Natural killer cell (primary cell): ENCODE measurements at regions not wholly inside any gene's neighbourhood (a gene's known extent, or its start where the extent isn't known, plus 50 kb on each side); places are given as distances from the start of the nearest gene placed in this dataset.

Source experiments
- ATAC-seq, 3 donors: fragments of 150-1000 bp in 2 of 3; fragments of 200-7000 bp in 1 of 3; cut with Tn5 transposase; 1 replicate in 1 of 3; 2 replicates in 2 of 3; pipeline ENCODE4 v1.10.0; 2021; ENCODE audit warnings: mild to moderate bottlenecking in 2 of 3, moderate library complexity in 2 of 3
- DNase-seq, 2 donors: peaks; one replicate each; pipeline versions ENCODE4 v3.0.0 to v3.0.0-alpha.2; 2013 to 2021; ENCODE audit warnings: mixed read lengths in 1 of 2
- H3K27ac ChIP-seq: one replicate; pipeline ENCODE4 v1.5.1; 2013; ENCODE audit warnings: mild to moderate bottlenecking, low read length
- H3K27me3 ChIP-seq: one replicate; pipeline ENCODE4 v1.6.1; 2013; ENCODE audit warnings: low read length; ENCODE audit not compliant: control insufficient read depth, insufficient read depth
- H3K36me3 ChIP-seq: one replicate; pipeline ENCODE4 v1.6.1; 2013; ENCODE audit warnings: low read length; ENCODE audit not compliant: control insufficient read depth, insufficient read depth
- H3K4me1 ChIP-seq: one replicate; pipeline ENCODE4 v1.6.1; 2013; ENCODE audit warnings: low read length; ENCODE audit not compliant: control insufficient read depth, insufficient read depth
- H3K4me3 ChIP-seq: one replicate; pipeline ENCODE4 v1.5.1; 2013; ENCODE audit warnings: low read length
- H3K9me3 ChIP-seq: one replicate; pipeline ENCODE4 v1.6.1; 2013; ENCODE audit warnings: low read length; ENCODE audit not compliant: control insufficient read depth, insufficient read depth
- H3K27ac Mint-ChIP-seq, 2 donors: one replicate each; pipeline ENCODE4 v1.8.0; 2022; ENCODE audit warnings: mild to moderate bottlenecking in 2 of 2, mixed read lengths in 2 of 2, moderate library complexity in 1 of 2
- H3K27me3 Mint-ChIP-seq, 2 donors: one replicate each; pipeline ENCODE4 v1.8.0; 2022; ENCODE audit warnings: low read depth in 2 of 2, mixed read lengths in 2 of 2
- H3K36me3 Mint-ChIP-seq: one replicate; pipeline ENCODE4 v1.8.0; 2022; ENCODE audit warnings: mixed read lengths
- H3K4me1 Mint-ChIP-seq, 2 donors: one replicate each; pipeline ENCODE4 v1.8.0; 2022; ENCODE audit warnings: mixed read lengths in 2 of 2
- H3K4me3 Mint-ChIP-seq: one replicate; pipeline ENCODE4 v1.8.0; 2022; ENCODE audit warnings: mild to moderate bottlenecking, moderate library complexity, mixed read lengths
- H3K9me3 Mint-ChIP-seq, 2 donors: one replicate each; pipeline ENCODE4 v1.8.0; 2022; ENCODE audit warnings: mixed read lengths in 2 of 2
- WGBS: methylation state at CpG from one replicate; pipeline ENCODE4 v1.1.7; 2013; ENCODE audit warnings: missing lambda C conversion rate; ENCODE audit not compliant: insufficient coverage; 5-methylcytosine and 5-hydroxymethylcytosine counted together
- intact Hi-C: fragments of 100-400 bp; cut with micrococcal nuclease; formaldehyde crosslinking; loops from one replicate; pipeline ENCODE4 v1.14.2; 2022
- TF ChIP-seq, protein P1 (sequence below): fragments of 200-600 bp; IDR thresholded peaks from one replicate; pipeline ENCODE4 v1.8.0; 2022; ENCODE audit warnings: antibody characterized with exemption

DNA sequence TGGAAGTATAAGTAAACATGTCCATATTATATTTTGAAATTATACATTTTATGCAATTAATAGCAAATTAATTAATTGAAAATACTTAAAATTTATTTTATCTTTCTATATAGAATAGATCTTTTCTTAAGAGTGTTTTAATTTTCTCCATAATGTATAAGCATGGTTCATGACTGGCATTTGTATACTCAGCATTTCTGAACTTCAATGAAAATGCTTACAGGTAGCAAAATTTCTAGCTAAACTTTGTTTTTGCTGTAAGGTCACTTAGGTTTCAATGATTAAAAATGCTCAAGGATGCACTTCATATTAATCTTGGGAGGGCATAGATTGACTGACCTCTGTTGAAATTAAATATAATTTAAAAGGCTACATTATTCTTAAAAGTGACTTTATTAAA, 1108.1 kb downstream of the BRINP3 start:
- DNase-seq (no peak), ATAC-seq (no peak)
- intact Hi-C loops, result no loop called here
- Histone ChIP-seq H3K9me3 (peaks cover 2% of the 10 kb centered on the region), H3K36me3 (no peaks in the 10 kb centered on the region), H3K4me1 (no peaks in the 10 kb centered on the region), H3K27me3 (no peaks in the 10 kb centered on the region), H3K27ac (no peak overlapping the region), H3K4me3 (no peak overlapping the region)
- Mint-ChIP-seq H3K4me1 (no peaks in the 10 kb centered on the region), H3K27ac (no peak overlapping the region), H3K9me3 (peaks cover 4 to 12% of the 10 kb centered on the region in 2 donors), H3K27me3 (no peaks in the 10 kb centered on the region), H3K36me3 (peaks cover 15% of the 10 kb centered on the region), H3K4me3 (no peak overlapping the region)
- TF ChIP-seq, protein P1, sequence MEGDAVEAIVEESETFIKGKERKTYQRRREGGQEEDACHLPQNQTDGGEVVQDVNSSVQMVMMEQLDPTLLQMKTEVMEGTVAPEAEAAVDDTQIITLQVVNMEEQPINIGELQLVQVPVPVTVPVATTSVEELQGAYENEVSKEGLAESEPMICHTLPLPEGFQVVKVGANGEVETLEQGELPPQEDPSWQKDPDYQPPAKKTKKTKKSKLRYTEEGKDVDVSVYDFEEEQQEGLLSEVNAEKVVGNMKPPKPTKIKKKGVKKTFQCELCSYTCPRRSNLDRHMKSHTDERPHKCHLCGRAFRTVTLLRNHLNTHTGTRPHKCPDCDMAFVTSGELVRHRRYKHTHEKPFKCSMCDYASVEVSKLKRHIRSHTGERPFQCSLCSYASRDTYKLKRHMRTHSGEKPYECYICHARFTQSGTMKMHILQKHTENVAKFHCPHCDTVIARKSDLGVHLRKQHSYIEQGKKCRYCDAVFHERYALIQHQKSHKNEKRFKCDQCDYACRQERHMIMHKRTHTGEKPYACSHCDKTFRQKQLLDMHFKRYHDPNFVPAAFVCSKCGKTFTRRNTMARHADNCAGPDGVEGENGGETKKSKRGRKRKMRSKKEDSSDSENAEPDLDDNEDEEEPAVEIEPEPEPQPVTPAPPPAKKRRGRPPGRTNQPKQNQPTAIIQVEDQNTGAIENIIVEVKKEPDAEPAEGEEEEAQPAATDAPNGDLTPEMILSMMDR, result no peak

DNA sequence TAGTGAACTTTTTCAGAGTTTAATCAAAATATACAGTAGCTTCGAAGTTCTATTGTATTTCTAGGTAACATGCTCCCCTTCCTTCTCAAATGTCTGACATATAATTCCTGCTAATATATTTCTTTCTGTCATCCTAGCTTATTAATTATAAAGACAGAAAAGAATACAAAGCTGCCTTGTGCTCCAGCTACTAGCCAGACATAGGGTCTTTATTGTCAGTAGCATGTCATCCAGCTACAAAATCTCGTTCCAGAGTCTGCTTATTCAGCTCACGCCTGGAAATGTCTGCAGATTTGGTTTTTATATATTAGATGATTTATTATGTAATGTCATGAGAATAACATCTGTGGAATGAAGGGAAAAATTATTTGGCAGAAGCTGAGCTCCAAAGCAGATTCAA, 1102.8 kb downstream of the BRINP3 start:
- TF ChIP-seq, protein P1, result no peak
- no peaks in the 10 kb centered on the region for H3K4me1 ChIP-seq
- Mint-ChIP-seq H3K4me3 (no peak overlapping the region), H3K27me3 (no peaks in the 10 kb centered on the region), H3K4me1 (no peaks in the 10 kb centered on the region), H3K9me3 (peaks cover 14 to 20% of the 10 kb centered on the region in 2 donors), H3K36me3 (peaks cover 8% of the 10 kb centered on the region), H3K27ac (no peak overlapping the region)
- no peaks in the 10 kb centered on the region for H3K27me3 ChIP-seq
- H3K27ac ChIP-seq, result no peak overlapping the region
- WGBS, result 75% methylated on average over 3 of the region's 3 CpGs
- ATAC-seq (no peak), DNase-seq (no peak)
- no peaks in the 10 kb centered on the region for H3K36me3 ChIP-seq
- H3K9me3 ChIP-seq, result peaks cover 2% of the 10 kb centered on the region
- intact Hi-C loops, result no loop called here
- H3K4me3 ChIP-seq, result no peak overlapping the region

DNA sequence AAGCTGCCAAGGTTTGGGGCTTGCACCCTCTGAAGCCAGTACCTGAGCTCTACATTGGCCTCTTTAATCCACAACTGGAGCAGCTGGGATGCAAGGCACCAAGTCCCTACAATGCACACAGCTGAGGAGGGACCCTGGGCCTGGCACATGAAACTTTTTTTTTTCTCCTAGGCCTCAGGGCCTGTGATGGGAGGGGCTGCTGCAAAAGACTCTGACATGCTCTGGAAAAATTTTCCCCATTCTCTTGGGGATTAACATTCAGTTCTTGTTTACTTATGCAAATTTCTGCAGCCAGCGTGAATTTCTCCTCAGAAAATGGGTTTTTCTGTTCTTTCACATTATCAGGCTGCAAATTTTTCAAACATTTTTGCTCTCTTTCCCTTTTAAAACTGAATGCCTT, 1072.2 kb downstream of the BRINP3 start:
- no peak for ATAC-seq
- Histone ChIP-seq H3K27ac (no peak overlapping the region), H3K27me3 (no peaks in the 10 kb centered on the region), H3K4me1 (no peaks in the 10 kb centered on the region), H3K36me3 (no peaks in the 10 kb centered on the region), H3K4me3 (no peak overlapping the region), H3K9me3 (peaks cover 16% of the 10 kb centered on the region)
- 70% methylated on average over 1 of the region's 1 CpG for WGBS
- no peaks in the 10 kb centered on the region for H3K27me3 Mint-ChIP-seq
- TF ChIP-seq, protein P1, result no peak
- no peak for DNase-seq
- peaks cover 15 to 17% of the 10 kb centered on the region in 2 donors for H3K9me3 Mint-ChIP-seq
- no peak overlapping the region for H3K27ac Mint-ChIP-seq
- H3K4me1 Mint-ChIP-seq, result no peaks in the 10 kb centered on the region
- no peak overlapping the region for H3K4me3 Mint-ChIP-seq
- intact Hi-C loops, result no loop called here
- peaks cover 9% of the 10 kb centered on the region for H3K36me3 Mint-ChIP-seq

DNA sequence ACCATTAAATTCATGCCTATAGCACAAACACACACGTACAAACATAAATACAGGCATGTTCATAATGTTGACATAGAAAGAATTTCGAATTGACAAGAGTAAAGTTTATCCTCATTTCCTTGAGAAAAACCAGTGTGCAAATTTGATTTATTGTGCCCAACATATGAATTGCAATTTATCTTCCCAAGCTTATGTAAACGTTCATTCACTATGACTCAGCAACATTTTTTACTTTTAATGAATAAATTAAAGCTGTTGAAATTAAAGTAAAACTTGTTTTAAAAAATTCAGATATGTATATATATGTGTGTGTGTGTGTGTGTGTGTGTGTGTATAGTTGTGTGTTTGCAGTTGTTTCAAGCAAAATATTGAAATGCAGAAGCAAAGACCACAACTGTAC, 1067.9 kb downstream of the BRINP3 start:
- H3K27ac ChIP-seq, result no peak overlapping the region
- no peak overlapping the region for H3K4me3 ChIP-seq
- H3K4me1 ChIP-seq, result no peaks in the 10 kb centered on the region
- ATAC-seq (no peak), DNase-seq (no peak)
- Mint-ChIP-seq H3K36me3 (peaks cover 9% of the 10 kb centered on the region), H3K27ac (no peak overlapping the region), H3K4me3 (no peak overlapping the region), H3K4me1 (no peaks in the 10 kb centered on the region), H3K27me3 (no peaks in the 10 kb centered on the region), H3K9me3 (peaks cover 17 to 20% of the 10 kb centered on the region in 2 donors)
- intact Hi-C loops, result no loop called here
- no peaks in the 10 kb centered on the region for H3K27me3 ChIP-seq
- peaks cover 12% of the 10 kb centered on the region for H3K9me3 ChIP-seq
- WGBS, result no CpG with 5 or more reads among the region's 3 CpGs
- H3K36me3 ChIP-seq, result no peaks in the 10 kb centered on the region
- TF ChIP-seq, protein P1, result no peak
